GF-D8 (cell line): ENCODE measurements at regions not wholly inside any gene's neighbourhood (a gene's known extent, or its start where the extent isn't known, plus 50 kb on each side); places are given as distances from the start of the nearest gene placed in this dataset.
"Not testable (repeated sequence)": the region's sequence is repeated elsewhere in the genome, so short reads cannot be mapped to it uniquely, and the experiment has no call there.

ENCODE experiments used
- DNase-seq: peaks from one replicate; lab custom pipeline; 2025; lab: John Stamatoyannopoulos, UW

DNA sequence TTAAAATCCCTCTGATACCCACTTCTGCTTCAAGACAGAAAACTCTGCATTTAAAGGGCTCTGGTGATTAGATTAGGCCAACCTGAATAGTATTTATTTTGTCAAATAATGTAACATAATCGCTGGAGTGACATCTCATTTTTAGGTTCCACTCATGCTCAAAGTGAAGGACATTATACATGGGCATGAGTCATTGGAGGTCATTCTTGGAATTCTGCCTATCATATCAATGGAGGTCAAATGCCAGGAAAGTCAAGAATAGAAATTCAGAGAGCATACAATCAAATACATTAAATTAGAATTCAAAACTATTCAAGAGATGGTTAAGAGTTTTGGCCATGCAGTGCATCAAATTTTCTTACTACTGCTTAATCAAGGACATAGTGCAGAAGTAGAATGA, 50.8 kb upstream of the PRSS1 start:
- no peak for DNase-seq

GRCh38 chr7:142697270-142697669, 52.0 kb upstream of the PRSS1 start:
- no peak for DNase-seq

DNA sequence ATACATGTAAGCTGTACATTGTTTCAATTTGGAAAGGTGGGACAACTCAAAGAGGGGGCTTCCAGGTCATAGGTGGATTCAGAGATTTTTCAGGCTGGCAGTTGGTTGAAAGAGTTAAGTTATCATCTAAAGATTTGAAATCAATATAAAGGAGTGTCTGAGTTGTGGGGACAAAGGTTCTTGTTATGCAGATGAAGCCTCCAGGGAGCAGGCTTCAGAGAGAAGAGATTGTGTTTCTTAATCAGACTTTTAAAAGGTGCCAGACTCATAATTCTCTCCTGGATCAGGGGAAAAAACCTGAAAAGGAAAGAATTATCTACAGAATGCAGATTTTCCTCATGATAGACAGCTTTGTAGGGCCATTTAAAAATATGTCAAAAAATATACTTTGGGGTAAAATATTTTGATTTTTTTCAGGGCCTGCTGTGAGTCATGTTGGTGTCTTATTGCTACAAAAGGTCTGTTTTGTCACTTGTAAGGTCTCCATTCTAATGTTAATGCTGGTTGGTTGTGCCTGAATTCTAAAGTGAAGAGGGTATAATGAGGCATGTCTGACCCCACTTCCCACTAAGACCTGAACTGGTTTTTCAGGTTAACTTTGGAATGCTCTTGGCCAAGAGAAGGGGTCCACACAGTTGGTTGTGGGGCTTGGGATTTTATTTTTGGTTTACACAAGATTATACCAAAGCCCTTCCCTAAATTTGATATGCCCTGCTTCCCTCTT, 52.7 kb upstream of the PRSS1 start:
- no peak for DNase-seq

DNA sequence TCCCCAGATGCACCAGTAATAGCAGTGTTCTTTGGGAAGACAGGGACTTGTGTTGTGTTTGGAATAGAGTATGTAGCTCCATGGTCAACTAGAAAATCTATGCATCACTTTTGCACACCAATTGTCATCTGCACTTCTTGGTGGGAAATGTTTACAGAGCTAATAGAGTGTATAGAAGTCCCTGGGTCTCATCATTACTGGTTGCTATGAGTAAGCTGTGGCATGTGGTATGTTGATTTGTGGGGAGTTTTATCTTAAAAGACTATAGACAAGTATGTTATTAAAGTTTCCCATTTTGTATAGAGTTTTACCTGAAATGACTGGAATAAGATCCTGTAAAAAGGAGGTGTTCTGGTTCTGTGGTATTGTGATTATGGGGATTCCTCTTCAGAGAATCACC, 55.4 kb upstream of the PRSS1 start:
- no peak for DNase-seq

GRCh38 chr7:142690554-142691182, 58.6 kb upstream of the PRSS1 start:
- no peak for DNase-seq

DNA sequence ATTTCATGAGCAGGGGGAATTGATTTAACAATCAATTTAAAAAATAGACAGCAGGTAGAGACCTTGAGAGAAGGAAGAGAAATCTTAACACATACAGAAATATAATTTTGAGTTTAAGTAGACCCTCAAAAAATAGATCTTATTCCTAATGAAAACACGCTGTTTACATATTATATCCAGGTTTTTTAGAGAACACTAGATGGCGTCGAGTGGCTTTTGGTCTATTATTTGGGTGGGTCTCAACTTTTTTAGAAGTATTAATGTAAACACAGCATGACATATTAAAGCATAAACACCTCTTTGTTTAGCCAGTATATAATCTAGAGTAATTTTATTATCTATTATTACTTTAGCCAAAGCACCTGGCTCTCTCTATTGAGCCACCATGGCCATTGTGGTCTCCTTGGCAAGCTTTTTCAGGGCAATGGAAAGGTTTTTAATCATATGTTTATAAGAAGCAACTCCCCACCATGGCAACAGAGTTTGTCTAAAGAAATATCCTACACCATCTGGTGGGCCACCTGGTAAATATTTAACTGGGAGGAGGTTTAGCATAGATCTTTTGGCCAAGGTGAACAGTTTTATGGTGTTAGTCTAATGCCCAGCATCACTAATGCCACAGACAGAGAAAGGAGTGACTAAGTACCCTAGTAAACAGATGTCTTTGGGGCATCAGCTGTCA, 59.7 kb upstream of the PRSS1 start:
- no peak for DNase-seq

DNA sequence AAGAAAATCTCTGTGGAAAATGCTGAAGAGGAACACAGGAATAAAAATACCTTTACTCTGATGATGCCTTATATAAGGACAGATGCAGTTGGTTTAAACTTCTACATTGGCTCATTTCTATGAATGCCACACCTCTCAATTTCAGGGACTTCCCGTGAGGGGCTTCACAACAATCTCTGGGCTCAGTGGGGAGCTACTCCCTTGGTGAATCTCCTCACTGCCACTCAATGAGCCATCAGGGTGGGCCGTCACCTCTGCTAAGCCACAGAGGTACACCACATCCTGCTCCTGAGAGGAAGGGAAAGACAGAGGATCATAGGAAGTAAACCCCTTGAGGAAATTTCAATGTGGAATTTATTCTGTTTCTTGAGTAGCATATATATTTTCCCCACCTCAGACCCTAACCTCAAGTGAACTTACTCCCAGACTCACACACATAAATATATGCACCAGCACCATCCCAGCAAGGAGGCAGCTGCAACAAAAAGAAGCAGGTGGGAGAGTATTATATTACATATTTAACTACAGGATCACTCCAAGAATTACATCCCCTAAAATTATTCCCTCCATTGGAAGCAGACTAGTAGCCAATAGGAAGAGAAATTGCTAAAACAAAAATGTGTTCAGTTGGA, 63.3 kb upstream of the PRSS1 start:
- DNase-seq = no peak

DNA sequence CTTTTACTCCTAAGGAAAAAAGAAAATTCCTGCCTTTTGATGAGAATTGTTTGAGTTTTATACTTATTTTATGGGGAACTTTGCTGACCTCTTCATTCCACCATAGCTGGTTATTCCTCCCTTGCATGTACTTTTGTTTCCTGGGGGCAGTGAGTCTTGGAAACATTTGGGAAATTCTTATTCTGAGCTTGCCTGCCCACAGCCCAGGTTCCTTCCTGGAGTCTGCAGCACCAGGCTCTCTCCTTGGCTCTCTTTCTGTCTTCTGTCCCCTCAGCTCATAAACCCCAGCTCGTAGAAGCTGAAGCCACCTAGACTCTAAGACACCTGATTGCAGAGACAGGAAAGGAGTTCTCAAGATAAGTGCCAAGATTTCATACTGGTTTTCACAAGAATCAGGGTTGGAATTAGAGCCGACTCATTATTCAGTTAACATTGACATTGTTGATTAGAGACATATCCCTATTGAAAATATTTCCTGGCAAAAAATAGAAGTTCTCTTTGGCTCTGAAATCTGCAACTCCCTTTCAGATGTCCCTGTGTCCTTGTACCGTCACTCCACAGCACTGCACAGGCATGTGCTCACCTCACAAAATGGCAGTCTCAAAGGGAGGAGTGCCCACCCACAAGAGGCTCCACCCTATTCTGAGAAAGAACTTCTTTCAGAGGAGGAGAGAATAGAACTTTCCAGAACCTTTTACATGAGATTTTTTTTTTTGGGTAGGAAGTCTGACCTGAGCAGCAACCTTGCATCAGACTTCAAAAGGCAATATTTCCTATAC, 67.8 kb upstream of the PRSS1 start:
- DNase-seq = no peak

DNA sequence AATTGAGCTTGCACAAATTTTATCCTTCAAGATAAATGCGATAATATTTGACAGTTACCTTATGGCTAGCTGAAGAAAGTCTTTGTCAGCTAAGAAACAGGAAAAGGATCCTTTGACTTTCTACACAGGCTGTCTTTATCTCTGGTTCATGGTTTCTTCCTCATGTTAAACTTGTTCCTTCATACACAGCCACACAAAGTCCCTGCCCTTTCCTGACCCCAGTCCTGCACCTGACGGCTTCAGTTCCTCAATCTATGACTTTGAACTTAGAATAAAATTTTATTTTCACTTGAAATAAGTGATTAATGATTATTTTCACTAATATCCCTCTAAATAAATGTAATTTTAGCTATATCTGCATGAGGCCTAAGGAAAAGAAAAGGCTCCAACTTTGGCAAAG, 77.8 kb upstream of the PRSS1 start:
- peak; percentile 38 for DNase-seq

- DNase-seq = no peak
Measured at GRCh38 chr7:142670511-142670910, 78.8 kb upstream of the PRSS1 start.

DNA sequence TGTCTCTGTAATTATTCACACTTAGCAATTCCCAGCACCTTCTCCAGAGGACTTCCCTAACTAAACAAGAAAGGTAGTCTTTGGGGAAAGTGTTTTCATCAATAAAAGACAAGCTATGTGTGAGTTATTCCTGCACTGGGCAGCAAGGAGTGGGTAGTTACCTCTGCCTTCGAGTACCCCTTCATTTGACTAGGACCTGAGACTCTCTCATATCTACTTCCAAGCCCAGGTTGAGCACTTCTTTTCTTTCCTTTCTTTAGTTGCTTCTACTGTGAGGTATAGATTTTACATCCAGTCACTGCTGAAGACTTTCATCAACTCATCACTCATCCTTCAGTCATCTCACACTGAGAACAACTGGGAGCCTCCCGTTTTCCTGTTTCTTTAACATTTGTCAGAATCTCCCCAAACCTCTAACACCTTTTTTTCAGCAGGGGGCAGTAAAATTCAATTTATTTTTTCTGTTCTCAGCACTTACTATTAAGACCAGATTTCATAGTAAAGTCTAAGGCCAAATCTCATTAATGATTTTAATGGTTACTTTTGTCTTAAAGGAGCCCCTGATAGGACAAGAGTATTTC, 80.1 kb upstream of the PRSS1 start:
- no peak for DNase-seq

GRCh38 chr7:142668495-142668894, 80.8 kb upstream of the PRSS1 start:
- DNase-seq = no peak

DNA sequence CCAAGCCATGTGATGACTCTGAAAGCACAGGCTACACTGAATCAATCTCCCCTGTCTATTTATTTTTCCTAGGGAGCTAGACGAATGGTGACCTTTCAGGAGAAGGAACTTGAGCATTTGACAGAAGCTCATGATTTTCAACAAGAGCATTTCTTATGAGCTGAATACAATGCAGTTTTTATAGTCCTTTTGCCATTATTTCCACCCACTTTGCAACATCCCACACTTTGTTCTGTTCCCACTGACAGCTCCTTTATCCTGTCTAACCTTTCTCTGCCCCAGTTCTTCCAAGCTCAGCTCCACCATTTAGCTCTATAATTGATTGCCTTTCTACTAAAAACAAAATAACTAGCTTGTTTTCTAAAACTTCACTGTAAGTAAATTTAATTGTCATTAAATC, 91.9 kb upstream of the PRSS1 start:
- no peak for DNase-seq

DNA sequence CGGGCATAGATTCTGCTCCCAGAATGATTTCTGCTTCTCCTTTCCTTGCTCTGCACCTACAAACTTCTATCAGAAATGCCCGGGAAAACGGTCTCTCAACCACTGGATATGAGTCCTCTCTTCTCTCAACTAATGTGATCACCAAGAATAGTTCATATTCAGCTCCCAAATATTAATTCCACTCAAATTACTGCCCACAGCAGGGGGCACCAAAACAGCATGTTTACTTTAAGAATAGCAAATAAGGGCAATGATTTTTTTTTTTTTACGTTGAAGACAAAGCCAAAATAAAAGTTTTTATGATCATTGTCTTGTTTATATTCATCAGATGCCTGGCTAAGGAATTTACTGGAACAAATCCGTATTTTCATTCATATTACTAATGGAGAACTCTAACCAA, 94.9 kb upstream of the PRSS1 start:
- DNase-seq = no peak

- DNase-seq = no peak
Measured at GRCh38 chr7:142647749-142648148, 101.5 kb upstream of the PRSS1 start.

DNA sequence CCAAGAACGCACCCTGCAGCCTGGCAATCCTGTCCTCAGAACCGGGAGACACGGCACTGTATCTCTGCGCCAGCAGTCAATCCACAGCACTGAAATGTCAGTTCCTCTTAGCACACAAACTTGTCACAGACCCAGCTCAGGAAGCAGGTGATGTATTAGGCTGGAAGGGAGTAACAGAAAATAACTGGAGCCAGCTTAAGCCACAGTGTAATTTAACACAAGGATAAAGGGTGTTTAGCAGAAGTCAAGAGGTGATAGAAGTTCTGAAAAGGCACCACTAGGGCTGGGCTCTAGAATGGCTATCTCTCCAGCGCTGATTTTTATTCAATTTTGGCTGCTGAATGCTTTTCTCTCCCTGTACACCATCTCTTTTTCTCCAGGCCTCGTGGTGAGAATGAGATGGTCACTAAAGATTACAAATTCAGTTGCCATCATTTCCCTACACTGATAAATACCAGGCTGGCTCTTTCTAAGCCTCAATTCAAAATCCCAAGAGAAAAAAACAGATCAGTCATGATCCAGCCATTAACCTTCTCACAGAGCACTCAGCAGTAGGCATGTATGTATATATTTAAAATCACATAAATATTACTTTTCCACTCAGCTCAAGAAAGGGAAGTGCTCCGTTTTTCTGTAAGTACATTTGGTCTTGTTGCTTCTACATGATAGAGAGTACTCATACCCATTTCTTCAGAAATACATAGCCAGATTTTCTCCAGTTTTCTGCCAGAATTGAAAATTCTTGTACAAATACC, 102.7 kb upstream of the PRSS1 start:
- no peak for DNase-seq

DNA sequence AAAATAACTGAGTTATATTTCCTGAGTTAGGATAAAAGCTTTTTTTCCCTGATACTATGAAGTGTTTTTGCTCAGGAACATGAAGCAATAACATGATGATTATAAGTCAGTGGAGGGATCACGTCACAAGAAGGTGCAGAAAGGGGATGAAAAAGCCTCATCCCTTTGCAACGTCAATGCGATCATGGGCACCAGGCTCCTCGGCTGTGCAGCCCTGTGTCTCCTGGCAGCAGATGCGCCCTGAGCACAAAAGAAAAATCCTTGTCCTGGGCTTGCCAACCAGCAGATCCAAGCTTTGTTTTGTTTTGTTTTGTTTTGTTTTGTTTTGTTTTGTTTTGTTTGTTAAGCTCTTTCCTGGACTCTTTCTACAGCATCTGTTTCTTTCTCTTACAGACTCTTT, 103.5 kb upstream of the PRSS1 start:
- no peak for DNase-seq

DNA sequence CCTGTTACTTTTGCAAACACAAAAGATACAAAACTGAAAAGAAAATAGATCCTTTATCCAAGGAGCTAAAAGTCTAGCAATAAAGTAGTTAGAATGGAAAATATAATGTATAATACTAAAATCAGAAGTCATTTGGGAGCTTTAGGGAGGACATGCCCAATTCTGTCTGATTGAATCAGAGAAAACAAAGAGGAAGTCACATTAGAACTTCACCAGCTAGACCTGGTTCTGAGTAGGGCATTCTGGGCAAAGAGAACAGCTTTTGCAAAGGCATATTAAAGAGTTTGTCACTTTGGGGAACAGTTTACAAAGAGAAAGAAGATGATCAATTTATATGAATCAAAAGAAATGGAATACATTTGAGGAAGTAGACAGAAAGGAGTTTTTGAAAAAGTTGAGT, 107.0 kb upstream of the PRSS1 start:
- DNase-seq = no peak

DNA sequence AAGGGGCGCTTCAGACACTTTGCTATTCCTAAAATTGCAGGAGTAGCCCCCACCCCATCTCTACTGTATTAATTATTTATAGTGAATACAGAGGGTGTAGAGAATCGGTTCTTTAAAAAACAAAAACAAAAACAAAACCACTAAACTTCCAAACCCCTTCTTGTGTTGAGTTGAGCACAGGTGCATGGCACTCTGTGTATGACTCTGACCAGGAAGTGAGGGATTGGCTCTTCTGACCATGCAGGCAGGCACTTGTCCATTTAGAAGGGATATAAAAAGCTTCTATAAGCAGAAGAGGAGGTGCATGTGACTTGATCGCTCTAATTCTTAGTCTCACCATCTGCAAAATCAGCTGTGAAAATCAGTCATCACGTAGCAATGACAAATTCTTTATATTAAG, 108.0 kb upstream of the PRSS1 start:
- not testable (repeated sequence) for DNase-seq

DNA sequence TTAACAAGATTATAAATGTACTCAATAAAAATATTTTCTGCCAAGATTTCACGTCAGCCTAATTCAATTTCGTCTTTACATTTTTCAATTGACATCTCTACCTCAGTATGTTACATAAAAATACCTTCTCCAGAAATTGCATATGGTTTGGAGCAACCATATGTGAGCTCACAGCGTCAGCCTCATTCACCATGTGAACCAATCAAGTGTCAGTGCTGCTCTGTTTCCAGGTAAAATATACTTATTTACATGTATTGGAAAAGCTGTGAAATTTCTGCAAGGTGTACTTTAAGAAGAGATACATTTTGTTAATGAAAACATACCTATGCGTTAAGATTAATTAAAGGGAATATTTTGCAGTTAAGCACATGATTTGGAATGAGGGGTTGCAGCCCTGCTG, 110.7 kb upstream of the PRSS1 start:
- DNase-seq = no peak

GRCh38 chr7:142637240-142637639, 112.0 kb upstream of the PRSS1 start:
- no peak for DNase-seq
